WTC11 (cell line): ENCODE measurements at regions not wholly inside any gene's neighbourhood (a gene's known extent, or its start where the extent isn't known, plus 50 kb on each side); places are given as distances from the start of the nearest gene placed in this dataset.

ENCODE experiments used
- ATAC-seq: fragments of 200-7000 bp; cut with Tn5 transposase; 2 replicates; pipeline ENCODE4 v1.10.0; 2021; ENCODE audit warnings: mild to moderate bottlenecking, moderate library complexity
- CTCF ChIA-PET: fragments of 300-600 bp; sonication (Branson Sonifier 250); formaldehyde crosslinking; loops from one replicate; lab custom pipeline; 2021; ENCODE audit warnings: antibody characterized with exemption; lab: Charles Lee
- POLR2A ChIA-PET: fragments of 350-600 bp; sonication (Branson Sonifier 250); formaldehyde crosslinking; loops from one replicate; lab custom pipeline; 2021; ENCODE audit warnings: antibody characterized with exemption; lab: Charles Lee
- DNase-seq: peaks from one replicate; pipeline ENCODE4 v3.0.0; 2021; ENCODE audit warnings: low spot score
- H3K27ac Mint-ChIP-seq: 2 replicates; pipeline ENCODE4 v1.8.0; 2021; ENCODE audit warnings: mixed read lengths
- H3K27me3 Mint-ChIP-seq: 2 replicates; pipeline ENCODE4 v1.8.0; 2021; ENCODE audit warnings: low read depth, mild to moderate bottlenecking, moderate library complexity, mixed read lengths
- H3K36me3 Mint-ChIP-seq: 2 replicates; pipeline ENCODE4 v1.8.0; 2021; ENCODE audit warnings: mixed read lengths
- H3K4me1 Mint-ChIP-seq: 2 replicates; pipeline ENCODE4 v1.8.0; 2022; ENCODE audit warnings: mixed read lengths
- H3K4me3 Mint-ChIP-seq: 2 replicates; pipeline ENCODE4 v1.8.0; 2021; ENCODE audit warnings: mild to moderate bottlenecking, moderate library complexity, mixed read lengths
- H3K9me3 Mint-ChIP-seq: 2 replicates; pipeline ENCODE4 v1.8.0; 2021; ENCODE audit warnings: mixed read lengths
- ATF2 ChIP-seq: sonication (generic); formaldehyde crosslinking; IDR thresholded peaks from 2 replicates; pipeline ENCODE4 v1.8.1; 2022; ENCODE audit warnings: low read depth, missing genetic modification reagents, borderline replicate concordance
- CBFB ChIP-seq: sonication (generic); formaldehyde crosslinking; IDR thresholded peaks from 2 replicates; pipeline ENCODE4 v1.8.1; 2022; ENCODE audit warnings: mild to moderate bottlenecking, low read depth, missing genetic modification reagents
- ETV6 ChIP-seq: sonication (generic); formaldehyde crosslinking; IDR thresholded peaks from 2 replicates; pipeline ENCODE4 v1.8.1; 2022; ENCODE audit warnings: mild to moderate bottlenecking, missing genetic modification reagents
- FOXJ3 ChIP-seq: sonication (generic); formaldehyde crosslinking; IDR thresholded peaks from 2 replicates; pipeline ENCODE4 v1.9.0; 2021; ENCODE audit warnings: missing genetic modification reagents, mild to moderate bottlenecking, borderline replicate concordance
- FOXP1 ChIP-seq: sonication (generic); formaldehyde crosslinking; IDR thresholded peaks from 2 replicates; pipeline ENCODE4 v1.8.0; 2022; ENCODE audit warnings: missing genetic modification reagents, mild to moderate bottlenecking, moderate library complexity, borderline replicate concordance
- FOXP4 ChIP-seq: sonication (generic); formaldehyde crosslinking; IDR thresholded peaks from 2 replicates; pipeline ENCODE4 v1.8.0; 2022; ENCODE audit warnings: mild to moderate bottlenecking, missing genetic modification reagents
- HMGA2 ChIP-seq: fragments of 250-450 bp; sonication (Bioruptor Pico); IDR thresholded peaks from 2 replicates; pipeline ENCODE4 v1.4.0; 2021; ENCODE audit warnings: mild to moderate bottlenecking, moderate library complexity
- IRF1 ChIP-seq: sonication (generic); formaldehyde crosslinking; IDR thresholded peaks from 2 replicates; pipeline ENCODE4 v1.8.0; 2023; ENCODE audit warnings: missing genetic modification reagents
- IRF2 ChIP-seq: sonication (generic); formaldehyde crosslinking; IDR thresholded peaks from 2 replicates; pipeline ENCODE4 v1.8.0; 2022; ENCODE audit warnings: low read depth, missing genetic modification reagents, borderline replicate concordance
- TF ChIP-seq, protein P1 (sequence below): sonication (generic); formaldehyde crosslinking; conservative IDR thresholded peaks from 2 replicates; pipeline ENCODE4 v1.8.1; 2022; ENCODE audit warnings: mild to moderate bottlenecking, missing genetic modification reagents
- TF ChIP-seq, protein P2 (sequence below): fragments of 250-450 bp; sonication (Bioruptor Pico); IDR thresholded peaks from 2 replicates; pipeline ENCODE4 v2.1.2; 2022; ENCODE audit warnings: mild to moderate bottlenecking, moderate library complexity
- TF ChIP-seq, protein P3 (sequence below): sonication (generic); formaldehyde crosslinking; IDR thresholded peaks from 2 replicates; pipeline ENCODE4 v1.8.1; 2023; ENCODE audit warnings: mild to moderate bottlenecking, missing genetic modification reagents, moderate library complexity
- TF ChIP-seq, protein P4 (sequence below): sonication (generic); formaldehyde crosslinking; IDR thresholded peaks from 2 replicates; pipeline ENCODE4 v1.8.1; 2022; ENCODE audit warnings: mild to moderate bottlenecking, moderate library complexity, missing genetic modification reagents
- TF ChIP-seq, protein P5 (sequence below): fragments of 250-450 bp; sonication (Bioruptor Pico); IDR thresholded peaks from 2 replicates; pipeline ENCODE4 v1.9.0; 2021; ENCODE audit warnings: mild to moderate bottlenecking, borderline replicate concordance

- TF ChIP-seq, protein P1, sequence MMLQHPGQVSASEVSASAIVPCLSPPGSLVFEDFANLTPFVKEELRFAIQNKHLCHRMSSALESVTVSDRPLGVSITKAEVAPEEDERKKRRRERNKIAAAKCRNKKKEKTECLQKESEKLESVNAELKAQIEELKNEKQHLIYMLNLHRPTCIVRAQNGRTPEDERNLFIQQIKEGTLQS (CRISPR knock-in tag), result no peak
- TF ChIP-seq, protein P2, sequence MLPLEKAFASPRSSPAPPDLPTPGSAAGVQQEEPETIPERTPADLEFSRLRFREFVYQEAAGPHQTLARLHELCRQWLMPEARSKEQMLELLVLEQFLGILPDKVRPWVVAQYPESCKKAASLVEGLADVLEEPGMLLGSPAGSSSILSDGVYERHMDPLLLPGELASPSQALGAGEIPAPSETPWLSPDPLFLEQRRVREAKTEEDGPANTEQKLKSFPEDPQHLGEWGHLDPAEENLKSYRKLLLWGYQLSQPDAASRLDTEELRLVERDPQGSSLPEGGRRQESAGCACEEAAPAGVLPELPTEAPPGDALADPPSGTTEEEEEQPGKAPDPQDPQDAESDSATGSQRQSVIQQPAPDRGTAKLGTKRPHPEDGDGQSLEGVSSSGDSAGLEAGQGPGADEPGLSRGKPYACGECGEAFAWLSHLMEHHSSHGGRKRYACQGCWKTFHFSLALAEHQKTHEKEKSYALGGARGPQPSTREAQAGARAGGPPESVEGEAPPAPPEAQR (CRISPR knock-in tag), result no peak
- TF ChIP-seq, protein P3, sequence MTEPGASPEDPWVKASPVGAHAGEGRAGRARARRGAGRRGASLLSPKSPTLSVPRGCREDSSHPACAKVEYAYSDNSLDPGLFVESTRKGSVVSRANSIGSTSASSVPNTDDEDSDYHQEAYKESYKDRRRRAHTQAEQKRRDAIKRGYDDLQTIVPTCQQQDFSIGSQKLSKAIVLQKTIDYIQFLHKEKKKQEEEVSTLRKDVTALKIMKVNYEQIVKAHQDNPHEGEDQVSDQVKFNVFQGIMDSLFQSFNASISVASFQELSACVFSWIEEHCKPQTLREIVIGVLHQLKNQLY, result no peak
Measured at GRCh38 chr5:103904651-103905050, 342.1 kb upstream of the NUDT12 start (continued).

DNA sequence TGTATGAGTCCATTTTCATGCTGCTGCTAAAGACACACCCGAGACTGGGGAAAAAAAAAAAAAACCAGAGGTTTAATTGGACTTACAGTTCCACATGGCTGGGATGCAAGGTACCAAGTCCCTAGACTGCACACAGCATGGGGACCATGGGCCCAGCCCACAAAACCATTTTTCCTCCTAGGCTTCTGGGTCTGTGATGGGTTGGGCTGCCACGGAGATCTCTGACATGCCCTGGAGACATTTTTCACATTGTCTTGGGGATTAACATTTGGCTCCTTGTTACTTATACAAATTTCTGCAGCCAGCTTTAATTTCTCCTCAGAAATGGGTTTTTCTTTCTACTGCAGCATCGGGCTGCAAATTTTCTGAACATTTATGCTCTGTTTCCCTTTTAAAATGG is 340.3 kb upstream of the NUDT12 start:
- DNase-seq (no peak), ATAC-seq (no peak)
- no peak overlapping the region for H3K4me3 Mint-ChIP-seq
- H3K27me3 Mint-ChIP-seq, result no peaks in the 10 kb centered on the region
- TF ChIP-seq FOXP1 (CRISPR knock-in tag), result no peak
- TF ChIP-seq ATF2 (CRISPR knock-in tag), result no peak
- TF ChIP-seq ETV6 (CRISPR knock-in tag), result no peak
- no peak for TF ChIP-seq FOXJ3 (CRISPR knock-in tag)
- TF ChIP-seq HMGA2, result no peak
- TF ChIP-seq, protein P4, sequence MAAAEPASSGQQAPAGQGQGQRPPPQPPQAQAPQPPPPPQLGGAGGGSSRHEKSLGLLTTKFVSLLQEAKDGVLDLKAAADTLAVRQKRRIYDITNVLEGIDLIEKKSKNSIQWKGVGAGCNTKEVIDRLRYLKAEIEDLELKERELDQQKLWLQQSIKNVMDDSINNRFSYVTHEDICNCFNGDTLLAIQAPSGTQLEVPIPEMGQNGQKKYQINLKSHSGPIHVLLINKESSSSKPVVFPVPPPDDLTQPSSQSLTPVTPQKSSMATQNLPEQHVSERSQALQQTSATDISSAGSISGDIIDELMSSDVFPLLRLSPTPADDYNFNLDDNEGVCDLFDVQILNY (CRISPR knock-in tag), result no peak
- TF ChIP-seq, protein P1 (CRISPR knock-in tag), result no peak
- TF ChIP-seq FOXP4 (CRISPR knock-in tag), result no peak
- no peak for TF ChIP-seq CBFB (CRISPR knock-in tag)
- no peak for TF ChIP-seq IRF2 (CRISPR knock-in tag)
- no peak for TF ChIP-seq IRF1 (CRISPR knock-in tag)
- TF ChIP-seq, protein P5, sequence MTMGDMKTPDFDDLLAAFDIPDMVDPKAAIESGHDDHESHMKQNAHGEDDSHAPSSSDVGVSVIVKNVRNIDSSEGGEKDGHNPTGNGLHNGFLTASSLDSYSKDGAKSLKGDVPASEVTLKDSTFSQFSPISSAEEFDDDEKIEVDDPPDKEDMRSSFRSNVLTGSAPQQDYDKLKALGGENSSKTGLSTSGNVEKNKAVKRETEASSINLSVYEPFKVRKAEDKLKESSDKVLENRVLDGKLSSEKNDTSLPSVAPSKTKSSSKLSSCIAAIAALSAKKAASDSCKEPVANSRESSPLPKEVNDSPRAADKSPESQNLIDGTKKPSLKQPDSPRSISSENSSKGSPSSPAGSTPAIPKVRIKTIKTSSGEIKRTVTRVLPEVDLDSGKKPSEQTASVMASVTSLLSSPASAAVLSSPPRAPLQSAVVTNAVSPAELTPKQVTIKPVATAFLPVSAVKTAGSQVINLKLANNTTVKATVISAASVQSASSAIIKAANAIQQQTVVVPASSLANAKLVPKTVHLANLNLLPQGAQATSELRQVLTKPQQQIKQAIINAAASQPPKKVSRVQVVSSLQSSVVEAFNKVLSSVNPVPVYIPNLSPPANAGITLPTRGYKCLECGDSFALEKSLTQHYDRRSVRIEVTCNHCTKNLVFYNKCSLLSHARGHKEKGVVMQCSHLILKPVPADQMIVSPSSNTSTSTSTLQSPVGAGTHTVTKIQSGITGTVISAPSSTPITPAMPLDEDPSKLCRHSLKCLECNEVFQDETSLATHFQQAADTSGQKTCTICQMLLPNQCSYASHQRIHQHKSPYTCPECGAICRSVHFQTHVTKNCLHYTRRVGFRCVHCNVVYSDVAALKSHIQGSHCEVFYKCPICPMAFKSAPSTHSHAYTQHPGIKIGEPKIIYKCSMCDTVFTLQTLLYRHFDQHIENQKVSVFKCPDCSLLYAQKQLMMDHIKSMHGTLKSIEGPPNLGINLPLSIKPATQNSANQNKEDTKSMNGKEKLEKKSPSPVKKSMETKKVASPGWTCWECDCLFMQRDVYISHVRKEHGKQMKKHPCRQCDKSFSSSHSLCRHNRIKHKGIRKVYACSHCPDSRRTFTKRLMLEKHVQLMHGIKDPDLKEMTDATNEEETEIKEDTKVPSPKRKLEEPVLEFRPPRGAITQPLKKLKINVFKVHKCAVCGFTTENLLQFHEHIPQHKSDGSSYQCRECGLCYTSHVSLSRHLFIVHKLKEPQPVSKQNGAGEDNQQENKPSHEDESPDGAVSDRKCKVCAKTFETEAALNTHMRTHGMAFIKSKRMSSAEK (CRISPR knock-in tag), result no peak
- H3K36me3 Mint-ChIP-seq, result peaks cover 5% of the 10 kb centered on the region
- POLR2A ChIA-PET, result no interaction called here
- H3K4me1 Mint-ChIP-seq, result peaks cover 4% of the 10 kb centered on the region; the same call in 1 of the 2 replicates
- CTCF ChIA-PET, result no interaction called here
- H3K9me3 Mint-ChIP-seq, result peaks cover 26% of the 10 kb centered on the region
- H3K27ac Mint-ChIP-seq, result no peak overlapping the region
